Glutamatergic neuron (in vitro differentiated cells): ENCODE measurements at regions not wholly inside any gene's neighbourhood (a gene's known extent, or its start where the extent isn't known, plus 50 kb on each side); places are given as distances from the start of the nearest gene placed in this dataset.
"Not testable (repeated sequence)": the region's sequence is repeated elsewhere in the genome, so short reads cannot be mapped to it uniquely, and the experiment has no call there.

Experiments
- DNase-seq: peaks from one replicate; pipeline ENCODE4 v3.0.0; 2022
- H3K27ac Mint-ChIP-seq: one replicate; pipeline ENCODE4 v1.8.0; 2020; ENCODE audit warnings: mild to moderate bottlenecking, mixed read lengths, inconsistent platforms; ENCODE audit not compliant: unreplicated experiment
- H3K27me3 Mint-ChIP-seq: one replicate; pipeline ENCODE4 v1.8.0; 2020; ENCODE audit warnings: mild to moderate bottlenecking, moderate library complexity, mixed read lengths, inconsistent platforms; ENCODE audit not compliant: unreplicated experiment
- H3K36me3 Mint-ChIP-seq: one replicate; pipeline ENCODE4 v1.8.0; 2020; ENCODE audit warnings: mild to moderate bottlenecking, mixed read lengths, inconsistent platforms; ENCODE audit not compliant: unreplicated experiment
- H3K4me1 Mint-ChIP-seq: one replicate; pipeline ENCODE4 v1.8.0; 2020; ENCODE audit warnings: mild to moderate bottlenecking, low read depth, mixed read lengths, inconsistent platforms; ENCODE audit not compliant: unreplicated experiment
- H3K4me3 Mint-ChIP-seq: one replicate; pipeline ENCODE4 v1.8.0; 2020; ENCODE audit warnings: mild to moderate bottlenecking, mixed read lengths, inconsistent platforms; ENCODE audit not compliant: unreplicated experiment
- H3K9me3 Mint-ChIP-seq: one replicate; pipeline ENCODE4 v1.8.0; 2020; ENCODE audit warnings: mild to moderate bottlenecking, moderate library complexity, mixed read lengths, inconsistent platforms; ENCODE audit not compliant: unreplicated experiment
- TF ChIP-seq, protein P1 (sequence below): fragments of 200-600 bp; sonication (generic); IDR thresholded peaks from one replicate; pipeline ENCODE4 v1.5.0; 2021; ENCODE audit not compliant: partially characterized antibody, unreplicated experiment

DNA sequence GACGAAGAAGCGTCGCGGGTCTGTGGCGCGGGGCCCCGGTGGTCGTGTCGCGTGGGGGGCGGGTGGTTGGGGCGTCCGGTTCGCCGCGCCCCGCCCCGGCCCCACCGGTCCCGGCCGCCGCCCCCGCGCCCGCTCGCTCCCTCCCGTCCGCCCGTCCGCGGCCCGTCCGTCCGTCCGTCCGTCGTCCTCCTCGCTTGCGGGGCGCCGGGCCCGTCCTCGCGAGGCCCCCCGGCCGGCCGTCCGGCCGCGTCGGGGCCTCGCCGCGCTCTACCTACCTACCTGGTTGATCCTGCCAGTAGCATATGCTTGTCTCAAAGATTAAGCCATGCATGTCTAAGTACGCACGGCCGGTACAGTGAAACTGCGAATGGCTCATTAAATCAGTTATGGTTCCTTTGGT, 1533.5 kb upstream of the TPTE start:
- DNase-seq, H3K4me3 Mint-ChIP-seq, H3K27ac Mint-ChIP-seq, H3K4me1 Mint-ChIP-seq: not testable (repeated sequence)
- Mint-ChIP-seq H3K27me3 (peaks cover 36% of the 10 kb centered on the region), H3K9me3 (peaks cover 44% of the 10 kb centered on the region), H3K36me3 (peaks cover 41% of the 10 kb centered on the region)

DNA sequence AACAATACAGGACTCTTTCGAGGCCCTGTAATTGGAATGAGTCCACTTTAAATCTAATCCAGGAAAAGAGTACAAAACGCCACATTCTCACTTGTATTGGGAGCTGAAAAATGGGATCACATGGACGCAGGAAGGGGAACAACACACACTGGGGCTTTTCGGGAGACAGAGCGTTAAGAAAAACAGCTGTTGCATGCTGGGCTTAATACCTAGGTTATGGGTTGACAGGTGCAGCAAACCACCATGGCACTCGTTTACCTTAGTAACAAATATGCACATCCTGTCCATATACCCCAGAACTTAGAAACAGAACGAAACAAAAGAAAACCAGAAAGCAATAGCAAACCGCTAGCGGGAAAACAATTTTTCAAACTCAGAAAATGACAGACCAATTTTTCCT, 1532.7 kb upstream of the TPTE start:
- Mint-ChIP-seq H3K9me3 (peaks cover 52% of the 10 kb centered on the region), H3K36me3 (peaks cover 49% of the 10 kb centered on the region), H3K4me1 (no peaks in the 10 kb centered on the region), H3K4me3 (no peak overlapping the region), H3K27ac (no peak overlapping the region), H3K27me3 (peaks cover 41% of the 10 kb centered on the region)
- TF ChIP-seq, protein P1, sequence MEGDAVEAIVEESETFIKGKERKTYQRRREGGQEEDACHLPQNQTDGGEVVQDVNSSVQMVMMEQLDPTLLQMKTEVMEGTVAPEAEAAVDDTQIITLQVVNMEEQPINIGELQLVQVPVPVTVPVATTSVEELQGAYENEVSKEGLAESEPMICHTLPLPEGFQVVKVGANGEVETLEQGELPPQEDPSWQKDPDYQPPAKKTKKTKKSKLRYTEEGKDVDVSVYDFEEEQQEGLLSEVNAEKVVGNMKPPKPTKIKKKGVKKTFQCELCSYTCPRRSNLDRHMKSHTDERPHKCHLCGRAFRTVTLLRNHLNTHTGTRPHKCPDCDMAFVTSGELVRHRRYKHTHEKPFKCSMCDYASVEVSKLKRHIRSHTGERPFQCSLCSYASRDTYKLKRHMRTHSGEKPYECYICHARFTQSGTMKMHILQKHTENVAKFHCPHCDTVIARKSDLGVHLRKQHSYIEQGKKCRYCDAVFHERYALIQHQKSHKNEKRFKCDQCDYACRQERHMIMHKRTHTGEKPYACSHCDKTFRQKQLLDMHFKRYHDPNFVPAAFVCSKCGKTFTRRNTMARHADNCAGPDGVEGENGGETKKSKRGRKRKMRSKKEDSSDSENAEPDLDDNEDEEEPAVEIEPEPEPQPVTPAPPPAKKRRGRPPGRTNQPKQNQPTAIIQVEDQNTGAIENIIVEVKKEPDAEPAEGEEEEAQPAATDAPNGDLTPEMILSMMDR = no peak
- DNase-seq = no peak

DNA sequence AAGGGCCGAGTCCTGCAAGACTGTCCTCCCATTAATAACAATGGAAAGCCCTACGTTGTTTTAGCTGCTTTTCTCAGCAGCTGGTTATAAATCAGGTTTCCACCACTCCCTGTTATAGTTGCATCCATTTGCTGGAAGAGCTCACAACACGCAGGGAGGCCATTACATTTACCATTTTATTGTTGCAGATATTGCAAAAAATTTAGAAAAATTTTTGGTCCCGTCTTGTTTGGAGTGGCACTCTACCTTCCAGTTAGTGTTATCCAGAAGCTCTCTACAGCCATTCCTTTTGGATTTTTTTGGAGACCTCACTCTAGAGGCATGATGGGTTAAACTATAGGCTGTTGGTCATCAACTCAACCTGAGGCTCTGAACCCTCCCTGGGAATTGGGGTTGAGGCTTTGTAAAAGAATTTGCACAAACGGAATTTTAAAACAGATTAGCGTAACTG, 1532.1 kb upstream of the TPTE start:
- no peaks in the 10 kb centered on the region for H3K4me1 Mint-ChIP-seq
- peaks cover 44% of the 10 kb centered on the region for H3K27me3 Mint-ChIP-seq
- peaks cover 53% of the 10 kb centered on the region for H3K36me3 Mint-ChIP-seq
- DNase-seq = no peak
- peaks cover 58% of the 10 kb centered on the region for H3K9me3 Mint-ChIP-seq
- H3K4me3 Mint-ChIP-seq = no peak overlapping the region
- TF ChIP-seq, protein P1 = no peak
- no peak overlapping the region for H3K27ac Mint-ChIP-seq

DNA sequence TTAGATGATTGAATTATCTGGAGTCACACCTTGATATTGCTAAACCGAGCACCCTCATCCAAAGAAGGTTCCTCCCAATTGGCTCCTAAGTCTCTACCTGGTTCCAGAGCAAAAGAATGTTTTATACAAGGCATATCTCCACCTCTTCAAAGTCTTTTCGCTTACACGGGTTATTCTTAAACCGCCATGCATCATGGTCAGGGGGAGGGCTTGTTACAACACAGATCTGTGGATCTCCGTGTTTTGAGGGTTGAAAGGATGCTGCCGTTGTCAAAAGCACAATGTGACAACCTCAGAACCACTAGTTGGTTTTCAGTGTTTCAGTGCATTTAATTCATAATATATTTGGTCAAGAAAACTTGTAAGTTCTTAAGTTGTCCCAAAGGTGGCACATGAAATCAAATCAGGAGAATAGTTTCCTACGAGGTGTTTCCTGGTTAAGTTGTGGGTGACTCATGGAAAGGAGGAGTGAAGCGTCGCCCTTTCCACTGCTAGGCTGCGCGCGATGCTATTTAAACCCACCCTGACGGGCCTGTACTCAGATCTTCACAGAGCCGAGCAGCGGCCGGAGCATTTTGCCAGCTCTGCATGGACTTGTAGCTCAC, 1531.6 kb upstream of the TPTE start:
- no peak overlapping the region for H3K4me3 Mint-ChIP-seq
- H3K9me3 Mint-ChIP-seq = peaks cover 62% of the 10 kb centered on the region
- H3K27ac Mint-ChIP-seq = no peak overlapping the region
- peak; percentile 47 for DNase-seq
- H3K4me1 Mint-ChIP-seq = no peaks in the 10 kb centered on the region
- H3K36me3 Mint-ChIP-seq = peaks cover 56% of the 10 kb centered on the region
- peaks cover 45% of the 10 kb centered on the region for H3K27me3 Mint-ChIP-seq
- TF ChIP-seq, protein P1 = no peak

DNA sequence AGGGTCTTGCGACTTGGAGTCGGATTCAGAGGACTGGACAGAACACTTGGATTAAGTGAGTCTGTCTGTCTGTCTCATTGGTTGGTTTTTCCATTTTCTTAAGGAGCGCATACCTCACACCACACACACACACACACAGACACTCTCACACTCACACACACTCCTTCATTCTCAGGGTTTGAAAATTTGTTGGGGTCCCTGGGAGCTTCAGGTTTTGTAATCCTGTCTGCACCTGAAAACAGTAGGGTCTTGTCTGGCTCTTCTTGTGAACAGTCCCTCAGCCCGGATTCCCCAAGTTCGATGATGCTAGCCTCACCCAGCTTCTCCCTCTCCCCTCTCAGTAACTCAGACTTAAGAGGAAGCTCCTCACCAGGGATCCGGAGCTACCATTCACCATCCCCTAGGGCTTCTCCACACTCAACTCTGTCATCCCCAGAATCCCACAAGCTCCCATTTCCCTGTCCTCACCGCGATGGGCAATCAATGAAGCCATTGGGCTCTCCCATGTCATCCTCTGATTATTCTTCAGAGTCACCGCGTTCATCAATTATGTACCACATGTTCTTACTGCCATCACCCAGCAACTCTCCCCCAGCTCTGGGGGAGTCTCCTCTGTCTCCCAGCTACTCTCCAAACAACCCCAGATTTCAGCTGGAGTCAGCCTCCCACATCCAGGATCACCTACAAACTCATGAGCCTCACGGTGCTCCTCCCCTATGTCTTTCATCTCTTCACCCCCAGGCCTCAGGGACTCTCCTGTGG, 1530.9 kb upstream of the TPTE start:
- peaks cover 56% of the 10 kb centered on the region for H3K36me3 Mint-ChIP-seq
- H3K4me3 Mint-ChIP-seq = peak overlapping the region; percentile 5
- no peak for DNase-seq

More for the DNA sequence above, 1530.9 kb upstream of the TPTE start:
- Mint-ChIP-seq H3K27ac (peak overlapping the region; percentile 53), H3K9me3 (peaks cover 67% of the 10 kb centered on the region), H3K4me1 (no peaks in the 10 kb centered on the region), H3K27me3 (peaks cover 45% of the 10 kb centered on the region)
- TF ChIP-seq, protein P1 = no peak
